ENCODE measurements at regions not wholly inside any gene's neighbourhood (a gene's known extent, or its start where the extent isn't known, plus 50 kb on each side); places are given as distances from the start of the nearest gene placed in this dataset.
A peak's percentile ranks its signal among the peaks of the same experiment; 100 is the strongest.

- TF ChIP-seq ZNF398 (CRISPR knock-in tag; IDR thresholded peaks at IDR 0.05) (no peak), TEAD2 (tag; IDR thresholded peaks at IDR 0.05) (no peak), PRDM10 (IDR thresholded peaks at IDR 0.05; ENCODE audit: partially characterized antibody) (no peak), RB1 (IDR thresholded peaks at IDR 0.05; ENCODE audit: low read depth) (no peak), TBL1XR1 (IDR thresholded peaks at IDR 0.05; ENCODE audit: low read length in 2 of 2) (no peak; a peak in 1 of 4 replicates), DMBX1 (CRISPR knock-in tag; IDR thresholded peaks at IDR 0.05; ENCODE audit: borderline replicate concordance) (no peak), SRSF3 (IDR thresholded peaks at IDR 0.05; ENCODE audit: insufficient read depth, low read length) (no peak), PBX2 (CRISPR knock-in tag; IDR thresholded peaks at IDR 0.05; ENCODE audit: low read depth) (no peak), PBX2 (tag; conservative IDR thresholded peaks at IDR 0.05; ENCODE audit: low read depth) (peak; percentile 82), STAT5B (CRISPR knock-in tag; IDR thresholded peaks at IDR 0.05) (no peak), MEF2D (tag; conservative IDR thresholded peaks at IDR 0.05; ENCODE audit: low read depth) (no peak), MAFG (tag; conservative IDR thresholded peaks at IDR 0.05) (no peak), MTA1 (IDR thresholded peaks at IDR 0.05; ENCODE audit: borderline replicate concordance) (no peak), JUND (IDR thresholded peaks at IDR 0.05; ENCODE audit: borderline replicate concordance, low read depth, low read length) (peak; percentile 69; the same call in 1 of the 2 replicates), JUND (tag; IDR thresholded peaks at IDR 0.05; ENCODE audit: borderline replicate concordance, low read depth, low read length) (no peak; the same call in 1 of the 3 replicates), ZNF766 (CRISPR knock-in tag; conservative IDR thresholded peaks at IDR 0.05) (no peak; the same call in 1 of the 2 replicates), RAD51 (IDR thresholded peaks at IDR 0.05; ENCODE audit: borderline replicate concordance, low read depth) (no peak), HNRNPH1 (optimal IDR thresholded peaks at IDR 0.05; ENCODE audit: low read depth, low read length) (no peak)
Observed at GRCh38 chr4:128385683-128386304, 98.2 kb upstream of the PGRMC2 start (continued).
